ENCODE measurements at regions not wholly inside any gene's neighbourhood (a gene's known extent, or its start where the extent isn't known, plus 50 kb on each side); places are given as distances from the start of the nearest gene placed in this dataset.

DNA sequence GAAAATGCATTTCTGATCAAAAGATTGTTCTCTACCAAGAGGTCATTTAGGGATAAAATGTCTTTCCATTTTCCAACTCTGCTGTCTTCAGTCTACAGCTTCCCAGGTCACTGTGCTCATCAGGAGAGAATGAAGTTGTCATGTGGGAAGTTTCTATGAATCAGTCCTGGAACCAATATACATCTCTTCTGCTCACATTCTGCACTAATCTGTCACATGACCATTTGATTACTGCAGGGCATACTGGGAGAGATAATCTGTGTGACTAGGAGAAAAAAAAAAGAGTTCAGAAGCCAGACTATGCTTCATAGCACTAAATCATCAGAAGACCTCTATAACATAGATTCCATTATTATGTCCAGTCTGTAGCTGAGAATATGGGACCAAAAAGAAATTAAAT is 611.5 kb downstream of the KCNA4 start:
- no peak for ATAC-seq

DNA sequence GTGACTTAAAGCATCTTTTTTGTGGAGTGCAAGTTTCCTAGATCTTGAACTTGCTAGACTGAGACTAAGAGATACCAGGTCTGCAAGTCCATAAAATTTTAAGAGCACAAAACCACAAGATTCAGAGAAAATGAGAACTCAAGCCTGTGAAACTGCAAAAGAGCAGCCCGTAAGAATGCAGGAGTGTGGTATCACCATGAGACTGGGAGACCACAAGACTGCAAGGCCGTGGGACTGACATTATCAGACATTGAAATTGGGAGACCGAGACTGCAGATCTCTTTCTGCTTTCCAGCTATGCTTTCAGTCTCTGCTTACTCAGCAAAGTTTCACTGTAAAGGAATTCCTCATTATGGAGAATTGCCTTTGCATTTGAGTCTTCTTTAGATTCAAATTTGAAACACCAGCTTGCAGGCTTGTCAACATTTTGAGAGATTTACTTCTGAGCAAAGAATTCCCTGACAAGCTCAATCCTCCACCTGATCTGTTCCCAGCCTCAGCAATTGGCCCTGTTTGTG is 621.2 kb downstream of the KCNA4 start:
- Histone ChIP-seq H3K36me3 (no peaks in the 10 kb centered on the region), H3K4me3 (no peak overlapping the region), H3K9me3 (peaks cover 0 to 5% (median 0%) of the 10 kb centered on the region in 11 donors), H3K4me1 (no peaks in the 10 kb centered on the region), H3K27ac (no peak overlapping the region), H3K27me3 (no peaks in the 10 kb centered on the region)
- DNase-seq (no peak), ATAC-seq (no peak)
- intact Hi-C loops (cut with DNase I), result no loop called here
- 57 to 65% methylated on average over 3 of the region's 3 CpGs for WGBS, 2 donors
- TF ChIP-seq, protein P1, sequence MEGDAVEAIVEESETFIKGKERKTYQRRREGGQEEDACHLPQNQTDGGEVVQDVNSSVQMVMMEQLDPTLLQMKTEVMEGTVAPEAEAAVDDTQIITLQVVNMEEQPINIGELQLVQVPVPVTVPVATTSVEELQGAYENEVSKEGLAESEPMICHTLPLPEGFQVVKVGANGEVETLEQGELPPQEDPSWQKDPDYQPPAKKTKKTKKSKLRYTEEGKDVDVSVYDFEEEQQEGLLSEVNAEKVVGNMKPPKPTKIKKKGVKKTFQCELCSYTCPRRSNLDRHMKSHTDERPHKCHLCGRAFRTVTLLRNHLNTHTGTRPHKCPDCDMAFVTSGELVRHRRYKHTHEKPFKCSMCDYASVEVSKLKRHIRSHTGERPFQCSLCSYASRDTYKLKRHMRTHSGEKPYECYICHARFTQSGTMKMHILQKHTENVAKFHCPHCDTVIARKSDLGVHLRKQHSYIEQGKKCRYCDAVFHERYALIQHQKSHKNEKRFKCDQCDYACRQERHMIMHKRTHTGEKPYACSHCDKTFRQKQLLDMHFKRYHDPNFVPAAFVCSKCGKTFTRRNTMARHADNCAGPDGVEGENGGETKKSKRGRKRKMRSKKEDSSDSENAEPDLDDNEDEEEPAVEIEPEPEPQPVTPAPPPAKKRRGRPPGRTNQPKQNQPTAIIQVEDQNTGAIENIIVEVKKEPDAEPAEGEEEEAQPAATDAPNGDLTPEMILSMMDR (IDR thresholded peaks at IDR 0.05), result no peak

More for the DNA sequence above, 611.5 kb downstream of the KCNA4 start:
- Histone ChIP-seq H3K4me3 (no peak overlapping the region), H3K4me1 (no peaks in the 10 kb centered on the region), H3K36me3 (no peaks in the 10 kb centered on the region), H3K27ac (no peak overlapping the region), H3K27me3 (no peaks in the 10 kb centered on the region), H3K9me3 (peaks cover 0 to 3% (median 0%) of the 10 kb centered on the region in 11 donors)
- TF ChIP-seq, protein P1 (IDR thresholded peaks at IDR 0.05), result no peak
- no peak for DNase-seq
- intact Hi-C loops (cut with DNase I), result no loop called here

DNA sequence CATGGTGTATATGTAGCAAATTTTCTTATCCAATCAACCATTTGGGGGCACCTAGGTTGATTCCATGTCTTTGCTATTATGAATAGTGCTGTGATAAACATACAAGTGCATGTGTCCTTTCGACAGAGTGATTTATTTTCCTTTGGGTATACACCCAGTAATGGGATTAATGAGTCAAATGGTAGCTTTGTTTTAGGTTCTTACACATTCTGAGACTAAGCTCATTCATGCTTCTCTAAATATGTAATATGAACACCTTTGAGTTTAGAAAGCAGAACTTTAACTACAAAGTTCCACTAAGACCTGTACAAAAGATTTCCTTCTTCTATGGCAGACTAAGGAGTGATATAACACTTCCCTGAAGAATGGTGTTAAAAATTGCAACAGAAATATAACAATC is 627.0 kb downstream of the KCNA4 start:
- H3K4me3 ChIP-seq, result no peak overlapping the region
- no peaks in the 10 kb centered on the region for H3K4me1 ChIP-seq
- intact Hi-C loops (cut with DNase I), result no loop called here
- 70 to 74% methylated on average over 1 of the region's 1 CpG for WGBS, 2 donors
- no peaks in the 10 kb centered on the region for H3K27me3 ChIP-seq
- no peak for ATAC-seq
- H3K27ac ChIP-seq, result no peak overlapping the region
- no peak for DNase-seq
- peaks cover 0 to 10% (median 0%) of the 10 kb centered on the region in 11 donors for H3K9me3 ChIP-seq
- TF ChIP-seq, protein P1 (IDR thresholded peaks at IDR 0.05), result no peak
- no peaks in the 10 kb centered on the region for H3K36me3 ChIP-seq

DNA sequence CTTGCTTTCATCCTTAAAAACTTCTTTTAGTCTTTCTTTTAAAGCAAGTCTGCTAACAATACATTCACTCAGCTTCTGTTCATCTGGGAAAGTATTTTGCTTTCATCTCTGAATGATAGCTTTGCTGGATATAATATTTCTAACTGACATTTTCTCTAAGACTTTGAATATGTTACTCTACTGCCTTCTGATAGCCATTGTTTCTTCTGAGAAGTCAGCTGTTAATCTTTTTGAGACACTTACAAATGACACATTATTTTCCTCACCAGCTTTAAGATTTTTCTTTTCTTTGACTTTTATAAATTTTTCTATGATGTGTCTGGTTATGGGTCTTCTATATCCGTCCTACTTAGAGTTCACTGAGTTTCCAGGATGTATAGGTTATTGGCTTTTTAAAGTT is 643.1 kb downstream of the KCNA4 start:
- TF ChIP-seq, protein P1 (IDR thresholded peaks at IDR 0.05), result no peak
- peaks cover 0 to 44% (median 13%) of the 10 kb centered on the region in 11 donors for H3K9me3 ChIP-seq
- no peaks in the 10 kb centered on the region for H3K4me1 ChIP-seq
- intact Hi-C loops (cut with DNase I), result no loop called here
- no peak overlapping the region for H3K4me3 ChIP-seq
- H3K27me3 ChIP-seq, result no peaks in the 10 kb centered on the region
- ATAC-seq (no peak), DNase-seq (no peak)
- 56 to 57% methylated on average over 1 of the region's 1 CpG for WGBS, 2 donors
- no peak overlapping the region for H3K27ac ChIP-seq
- H3K36me3 ChIP-seq, result no peaks in the 10 kb centered on the region
